GM23248 (cell line): ENCODE measurements at regions not wholly inside any gene's neighbourhood (a gene's known extent, or its start where the extent isn't known, plus 50 kb on each side); places are given as distances from the start of the nearest gene placed in this dataset.

Source experiments
- EZH2 ChIP-seq: fragments of 200-600 bp; sonication (generic); IDR thresholded peaks from 2 replicates; pipeline ENCODE4 v1.6.1; 2018; ENCODE audit warnings: antibody characterized with exemption, mild to moderate bottlenecking; ENCODE audit not compliant: insufficient read depth, poor library complexity, severe bottlenecking
- EZH2phosphoT487 ChIP-seq: fragments of 200-600 bp; sonication (generic); IDR thresholded peaks from 2 replicates; pipeline ENCODE4 v1.6.1; 2018; ENCODE audit warnings: antibody characterized with exemption, moderate library complexity, mild to moderate bottlenecking, low read depth; ENCODE audit not compliant: insufficient read depth

DNA sequence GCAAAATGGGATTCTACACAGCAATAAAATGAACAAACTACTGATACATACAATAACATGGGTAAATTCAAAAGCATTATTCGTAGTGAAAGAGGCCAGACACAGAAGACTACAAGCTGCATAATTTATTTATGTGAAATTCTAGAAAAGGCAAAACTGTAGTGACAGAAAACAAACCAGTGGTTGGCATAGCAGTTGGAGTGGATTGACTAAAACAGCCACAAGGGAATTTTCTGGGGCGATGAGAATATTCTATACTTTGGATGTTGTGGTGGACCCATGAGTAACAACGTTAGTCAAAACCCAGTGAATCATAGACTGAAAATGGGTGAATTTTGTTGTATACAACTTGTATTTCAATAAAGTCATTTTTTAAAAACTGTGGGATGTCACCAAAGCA is 63.2 kb upstream of the RPL38 start:
- TF ChIP-seq EZH2 (no peak), EZH2phosphoT487 (no peak)
